IgD-negative memory B cell (primary cell): ENCODE measurements at regions not wholly inside any gene's neighbourhood (a gene's known extent, or its start where the extent isn't known, plus 50 kb on each side); places are given as distances from the start of the nearest gene placed in this dataset.
"Not testable (repeated sequence)": the region's sequence is repeated elsewhere in the genome, so short reads cannot be mapped to it uniquely, and the experiment has no call there.

ENCODE experiments used
- H3K27ac Mint-ChIP-seq, 3 donors: one replicate each; pipeline ENCODE4 v1.8.0; 2020 to 2022; ENCODE audit warnings: mild to moderate bottlenecking in 3 of 3, mixed read lengths in 3 of 3, moderate library complexity in 1 of 3
- H3K27me3 Mint-ChIP-seq: one replicate; pipeline ENCODE4 v1.8.0; 2021; ENCODE audit warnings: mixed read lengths
- H3K36me3 Mint-ChIP-seq: one replicate; pipeline ENCODE4 v1.8.0; 2020; ENCODE audit warnings: mild to moderate bottlenecking, mixed read lengths
- H3K4me1 Mint-ChIP-seq, 3 donors: one replicate each; pipeline ENCODE4 v1.8.0; 2020 to 2022; ENCODE audit warnings: mixed read lengths in 3 of 3, mild to moderate bottlenecking in 1 of 3
- H3K4me3 Mint-ChIP-seq, 4 donors: one replicate each; pipeline ENCODE4 v1.8.0; 2020 to 2022; ENCODE audit warnings: mild to moderate bottlenecking in 4 of 4, mixed read lengths in 4 of 4, moderate library complexity in 3 of 4
- H3K9me3 Mint-ChIP-seq, 3 donors: one replicate each; pipeline ENCODE4 v1.8.0; 2020 to 2021; ENCODE audit warnings: mixed read lengths in 3 of 3, mild to moderate bottlenecking in 1 of 3

DNA sequence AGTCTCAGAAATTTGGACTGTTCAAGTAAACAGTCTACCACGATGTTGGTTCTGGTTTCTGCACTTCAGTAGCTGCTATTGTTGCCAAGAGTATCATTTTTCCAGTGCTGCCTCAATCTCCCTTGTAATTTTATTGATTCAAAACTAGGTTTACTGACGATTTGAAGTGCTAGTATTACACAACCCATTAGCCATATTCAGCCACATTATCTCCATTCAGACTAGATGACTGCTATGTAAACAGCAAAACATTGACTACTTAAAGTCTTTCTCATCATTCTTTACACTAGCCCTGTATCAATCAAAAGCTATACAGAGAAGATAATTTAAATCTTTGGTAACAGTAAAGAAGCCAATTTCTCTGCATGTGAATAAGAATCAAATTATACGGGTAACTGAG is 102.0 kb upstream of the TSLP start:
- no peak overlapping the region for H3K4me3 Mint-ChIP-seq
- no peaks in the 10 kb centered on the region for H3K4me1 Mint-ChIP-seq
- H3K27ac Mint-ChIP-seq = no peak overlapping the region
- H3K36me3 Mint-ChIP-seq = no peaks in the 10 kb centered on the region
- H3K9me3 Mint-ChIP-seq = peaks cover 0 to 4% (median 1%) of the 10 kb centered on the region in 3 donors
- H3K27me3 Mint-ChIP-seq = peaks cover 2% of the 10 kb centered on the region

DNA sequence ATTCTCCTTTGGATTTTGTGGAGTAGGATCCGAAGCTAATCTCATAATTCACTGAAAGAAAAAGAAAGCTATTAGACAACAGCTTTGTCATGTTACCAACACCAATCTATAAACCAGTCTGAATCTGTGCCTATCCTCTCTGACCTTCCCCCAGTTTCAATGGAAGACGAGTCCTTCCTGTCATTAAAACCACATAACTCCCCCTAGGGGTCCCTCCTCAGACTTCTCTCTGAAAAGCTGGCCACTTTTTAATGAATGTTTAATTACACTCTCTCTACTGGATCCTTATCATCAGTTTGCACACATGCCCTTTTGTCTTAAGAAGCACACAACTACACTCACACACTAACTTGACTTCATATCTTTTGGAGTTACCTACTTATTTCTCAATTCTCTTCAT is 98.0 kb upstream of the TSLP start:
- Mint-ChIP-seq H3K36me3 (no peaks in the 10 kb centered on the region), H3K27me3 (peaks cover 2% of the 10 kb centered on the region), H3K4me3 (no peak overlapping the region), H3K4me1 (no peaks in the 10 kb centered on the region), H3K9me3 (peaks cover 0 to 2% (median 1%) of the 10 kb centered on the region in 3 donors), H3K27ac (no peak overlapping the region)

DNA sequence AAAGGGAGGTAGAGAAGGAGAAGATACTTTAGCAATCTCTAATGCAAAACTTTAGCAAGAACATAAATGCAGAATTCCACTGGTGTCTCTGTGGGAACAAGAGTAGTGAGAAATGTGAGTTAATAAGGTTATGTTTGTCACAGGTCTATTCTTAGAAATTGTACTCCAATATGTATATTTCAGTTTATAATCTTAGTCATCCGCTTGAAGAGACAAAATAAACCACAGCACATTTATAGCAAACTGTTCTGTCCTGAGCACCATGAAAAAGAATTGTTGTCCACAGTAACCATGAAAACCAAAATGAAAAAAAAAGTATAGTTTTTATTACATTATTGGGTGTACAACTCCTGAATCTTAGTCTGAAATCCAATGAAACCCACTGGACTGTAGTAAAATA is 93.6 kb upstream of the TSLP start:
- no peak overlapping the region for H3K4me3 Mint-ChIP-seq
- no peaks in the 10 kb centered on the region for H3K27me3 Mint-ChIP-seq
- H3K36me3 Mint-ChIP-seq = no peaks in the 10 kb centered on the region
- no peaks in the 10 kb centered on the region for H3K4me1 Mint-ChIP-seq
- no peak overlapping the region for H3K27ac Mint-ChIP-seq
- H3K9me3 Mint-ChIP-seq = peaks cover 5 to 10% (median 8%) of the 10 kb centered on the region in 3 donors

- peaks cover 2 to 18% (median 7%) of the 10 kb centered on the region in 3 donors for H3K9me3 Mint-ChIP-seq
- H3K36me3 Mint-ChIP-seq, H3K27ac Mint-ChIP-seq, H3K4me1 Mint-ChIP-seq, H3K27me3 Mint-ChIP-seq, H3K4me3 Mint-ChIP-seq: not testable (repeated sequence)
Measured at GRCh38 chr5:110985882-110986281, 85.6 kb upstream of the TSLP start.

DNA sequence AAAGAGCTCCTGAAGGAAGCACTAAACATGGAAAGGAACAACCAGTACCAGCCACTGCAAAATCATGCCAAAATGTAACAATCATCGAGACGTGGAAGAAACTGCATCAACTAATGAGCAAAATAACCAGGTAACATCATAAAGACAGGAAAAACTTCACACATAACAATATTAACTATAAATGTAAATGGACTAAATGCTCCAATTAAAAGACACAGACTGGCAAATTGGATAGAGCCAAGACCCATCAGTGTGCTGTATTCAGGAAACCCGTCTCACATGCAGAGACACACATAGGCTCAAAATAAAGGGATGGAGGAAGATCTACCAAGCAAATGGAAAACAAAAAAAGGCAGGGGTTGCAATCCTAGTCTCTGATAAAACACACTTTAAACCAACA is 83.9 kb upstream of the TSLP start:
- H3K27ac Mint-ChIP-seq, H3K4me3 Mint-ChIP-seq, H3K36me3 Mint-ChIP-seq, H3K27me3 Mint-ChIP-seq, H3K4me1 Mint-ChIP-seq: not testable (repeated sequence)
- peaks cover 3 to 13% (median 7%) of the 10 kb centered on the region in 3 donors for H3K9me3 Mint-ChIP-seq

DNA sequence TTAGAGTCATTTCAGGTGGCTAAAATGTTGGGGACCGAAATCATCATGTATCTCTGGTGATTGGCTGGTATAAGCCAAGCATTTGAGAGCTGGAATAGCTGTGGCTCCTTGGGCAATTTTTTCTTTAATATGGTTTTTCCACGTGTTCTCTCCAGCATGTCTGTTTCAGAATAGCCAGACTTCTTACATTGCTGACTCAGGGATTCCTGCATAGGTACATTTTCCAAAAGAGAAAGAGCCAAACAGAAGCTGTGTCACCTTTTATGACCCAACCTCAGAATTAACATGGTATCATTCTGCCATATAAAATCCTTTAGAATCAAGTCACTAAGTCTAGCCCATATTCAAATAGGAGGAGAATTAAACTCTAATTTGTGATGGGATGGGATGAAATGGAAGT is 74.8 kb upstream of the TSLP start:
- Mint-ChIP-seq H3K9me3 (peaks cover 0 to 11% (median 4%) of the 10 kb centered on the region in 3 donors), H3K27me3 (no peaks in the 10 kb centered on the region), H3K4me1 (no peaks in the 10 kb centered on the region), H3K27ac (no peak overlapping the region), H3K36me3 (no peaks in the 10 kb centered on the region), H3K4me3 (no peak overlapping the region)

DNA sequence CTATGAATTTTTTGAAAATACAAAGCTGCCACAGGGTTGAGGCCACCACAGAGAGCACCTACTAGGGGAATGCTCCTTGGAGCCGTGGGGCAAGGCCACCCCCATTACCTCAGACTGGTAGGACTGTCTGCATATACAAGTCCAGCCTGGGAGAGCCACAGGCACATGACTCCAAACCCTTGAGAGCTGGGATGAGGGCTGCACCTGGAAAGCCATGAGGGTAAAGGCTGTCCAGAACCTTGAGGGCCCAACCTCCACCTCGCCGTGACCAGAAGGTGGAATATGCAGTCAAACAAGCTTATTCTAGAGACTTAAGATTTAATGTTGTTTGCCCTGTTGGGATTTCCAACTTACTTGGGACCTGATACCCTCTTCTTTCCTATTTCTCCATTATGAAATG is 69.5 kb upstream of the TSLP start:
- Mint-ChIP-seq H3K4me3 (no peak overlapping the region), H3K27me3 (no peaks in the 10 kb centered on the region), H3K9me3 (peaks cover 0 to 10% (median 5%) of the 10 kb centered on the region in 3 donors), H3K36me3 (no peaks in the 10 kb centered on the region), H3K27ac (no peak overlapping the region), H3K4me1 (no peaks in the 10 kb centered on the region)

- H3K36me3 Mint-ChIP-seq = no peaks in the 10 kb centered on the region
- peaks cover 0 to 10% (median 5%) of the 10 kb centered on the region in 3 donors for H3K9me3 Mint-ChIP-seq
- H3K4me3 Mint-ChIP-seq = no peak overlapping the region
- H3K27me3 Mint-ChIP-seq = no peaks in the 10 kb centered on the region
- no peak overlapping the region for H3K27ac Mint-ChIP-seq
- H3K4me1 Mint-ChIP-seq = no peaks in the 10 kb centered on the region
Measured at GRCh38 chr5:111003623-111004022, 67.9 kb upstream of the TSLP start.

GRCh38 chr5:111004291-111004690 is 67.2 kb upstream of the TSLP start:
- Mint-ChIP-seq H3K4me1 (no peaks in the 10 kb centered on the region), H3K27me3 (no peaks in the 10 kb centered on the region), H3K27ac (no peak overlapping the region), H3K9me3 (peaks cover 0 to 15% (median 5%) of the 10 kb centered on the region in 3 donors), H3K36me3 (no peaks in the 10 kb centered on the region), H3K4me3 (no peak overlapping the region)

DNA sequence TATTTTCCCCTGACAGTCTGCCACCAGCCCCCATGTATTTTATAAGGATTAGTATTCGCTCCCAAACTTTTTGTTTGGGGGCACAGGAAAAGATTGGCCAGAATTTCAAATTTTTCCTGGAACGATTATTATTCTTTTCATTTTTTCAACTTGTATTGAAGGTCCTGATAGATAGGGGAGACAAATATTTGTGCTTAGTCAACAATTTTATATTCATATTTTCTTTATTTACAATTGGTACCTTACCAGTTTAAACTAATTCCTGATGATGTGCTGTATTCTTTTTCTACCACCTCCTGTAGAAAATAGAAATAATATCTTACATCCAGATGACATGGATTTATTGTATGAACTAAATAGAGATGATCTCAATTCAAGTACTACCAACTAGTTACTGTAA is 60.7 kb upstream of the TSLP start:
- peaks cover 0 to 6% (median 0%) of the 10 kb centered on the region in 3 donors for H3K9me3 Mint-ChIP-seq
- peaks cover 3% of the 10 kb centered on the region for H3K27me3 Mint-ChIP-seq
- H3K27ac Mint-ChIP-seq = no peak overlapping the region
- H3K4me3 Mint-ChIP-seq = no peak overlapping the region
- no peaks in the 10 kb centered on the region for H3K36me3 Mint-ChIP-seq
- no peaks in the 10 kb centered on the region for H3K4me1 Mint-ChIP-seq

DNA sequence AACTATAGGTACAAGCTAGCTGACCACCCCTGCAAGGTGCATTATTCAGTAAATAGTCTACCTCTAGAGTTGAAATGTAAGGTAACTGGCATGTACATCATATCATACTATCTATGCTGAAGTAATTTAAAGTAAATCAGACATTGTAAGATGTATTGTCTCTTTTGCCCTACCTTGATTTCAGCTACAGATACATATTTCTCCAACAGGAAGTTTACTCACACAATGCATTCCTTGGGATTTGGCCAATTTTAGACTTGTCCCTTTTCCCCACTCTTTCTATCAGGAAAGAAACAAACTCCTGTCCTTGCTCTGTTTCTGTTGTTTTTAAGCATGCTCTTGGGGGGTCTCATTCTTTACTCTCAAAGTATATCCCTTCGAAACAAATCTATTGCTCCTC is 58.5 kb upstream of the TSLP start:
- Mint-ChIP-seq H3K27me3 (peaks cover 3% of the 10 kb centered on the region), H3K9me3 (peaks cover 0 to 6% (median 0%) of the 10 kb centered on the region in 3 donors), H3K4me1 (no peaks in the 10 kb centered on the region), H3K27ac (no peak overlapping the region), H3K4me3 (no peak overlapping the region), H3K36me3 (no peaks in the 10 kb centered on the region)

GRCh38 chr5:111016801-111017200 is 54.7 kb upstream of the TSLP start:
- H3K27me3 Mint-ChIP-seq = peaks cover 3% of the 10 kb centered on the region
- H3K4me3 Mint-ChIP-seq = no peak overlapping the region
- H3K4me1 Mint-ChIP-seq = no peaks in the 10 kb centered on the region
- no peaks in the 10 kb centered on the region for H3K9me3 Mint-ChIP-seq
- H3K27ac Mint-ChIP-seq = no peak overlapping the region
- no peaks in the 10 kb centered on the region for H3K36me3 Mint-ChIP-seq

GRCh38 chr5:111017731-111018130 is 53.8 kb upstream of the TSLP start:
- Mint-ChIP-seq H3K4me1 (no peaks in the 10 kb centered on the region), H3K27me3 (peaks cover 3% of the 10 kb centered on the region), H3K36me3 (no peaks in the 10 kb centered on the region), H3K9me3 (no peaks in the 10 kb centered on the region), H3K4me3 (no peak overlapping the region), H3K27ac (no peak overlapping the region)
